H1 (cell line): ENCODE measurements at regions not wholly inside any gene's neighbourhood (a gene's known extent, or its start where the extent isn't known, plus 50 kb on each side); places are given as distances from the start of the nearest gene placed in this dataset.

ENCODE experiments used
- CTCF ChIA-PET: fragments of 300-600 bp; sonication (Branson Sonifier 250); formaldehyde crosslinking; loops from one replicate; lab custom pipeline; 2021; ENCODE audit not compliant: partially characterized antibody; lab: Charles Lee
- POLR2A ChIA-PET: fragments of 300-600 bp; sonication (Branson Sonifier 250); formaldehyde crosslinking; loops from one replicate; lab custom pipeline; 2021; ENCODE audit warnings: inconsistent platforms; ENCODE audit not compliant: partially characterized antibody; lab: Charles Lee
- DNase-seq, 2 experiments: peaks; one replicate each; pipeline versions ENCODE4 v3.0.0 to v3.0.0-alpha.2; 2010 to 2022; ENCODE audit warnings: low spot score in 2 of 2, low read depth in 1 of 2, mixed read lengths in 1 of 2
- FAIRE-seq: peaks from 2 replicates; lab custom pipeline; 2011; peaks lifted over from hg19 to GRCh38; lab: Jason Lieb, UNC
- H2AFZ ChIP-seq: 2 replicates; pipeline ENCODE4 v1.8.1; 2012; ENCODE audit warnings: low read length, inconsistent platforms
- H2AK5ac ChIP-seq: 2 replicates; pipeline ENCODE4 v1.6.1; 2013; ENCODE audit warnings: low read depth, low read length
- H2BK120ac ChIP-seq: replicated peaks from 2 replicates; pipeline ENCODE3; 2013; ENCODE audit warnings: low read depth, low read length, inconsistent platforms
- H2BK12ac ChIP-seq: 2 replicates; pipeline ENCODE4 v1.6.1; 2013; ENCODE audit warnings: low read depth, low read length
- H2BK15ac ChIP-seq: 2 replicates; pipeline ENCODE4 v1.6.1; 2013; ENCODE audit warnings: low read length
- H2BK20ac ChIP-seq: 2 replicates; pipeline ENCODE4 v1.6.1; 2013; ENCODE audit warnings: low read length
- H2BK5ac ChIP-seq: 2 replicates; pipeline ENCODE4 v1.6.1; 2013; ENCODE audit warnings: low read depth, low read length
- H3K14ac ChIP-seq: 2 replicates; pipeline ENCODE4 v1.6.1; 2013; ENCODE audit warnings: inconsistent platforms; ENCODE audit not compliant: insufficient read length
- H3K18ac ChIP-seq: 2 replicates; pipeline ENCODE4 v1.6.1; 2013; ENCODE audit warnings: low read length; ENCODE audit errors: extremely low read depth
- H3K23ac ChIP-seq: 2 replicates; pipeline ENCODE4 v1.6.1; 2013; ENCODE audit warnings: inconsistent platforms; ENCODE audit not compliant: insufficient read length
- H3K23me2 ChIP-seq: 2 replicates; pipeline ENCODE4 v1.6.1; 2013; ENCODE audit warnings: low read depth, low read length
- H3K27ac ChIP-seq: 2 replicates; pipeline ENCODE4 v1.6.1; 2011; ENCODE audit warnings: low read depth, low read length, inconsistent platforms
- H3K27me3 ChIP-seq, 4 experiments: replicated peaks in 1 of 4; 1 replicate in 1 of 4; 2 replicates in 3 of 4; pipeline versions ENCODE4 v1.6.1 to v1.8.1; 2011 to 2013; ENCODE audit warnings: low read length in 3 of 4, mild to moderate bottlenecking in 3 of 4, inconsistent platforms in 2 of 4, mixed read lengths in 2 of 4, moderate library complexity in 1 of 4; ENCODE audit not compliant: control insufficient read depth in 3 of 4, insufficient read depth in 3 of 4; ENCODE audit errors: extremely low read depth in 1 of 4
- H3K36me3 ChIP-seq, 4 experiments: 2 replicates each; pipeline versions ENCODE4 v1.6.1 to v1.8.1; 2011 to 2013; ENCODE audit warnings: mild to moderate bottlenecking in 4 of 4, low read length in 3 of 4, moderate library complexity in 2 of 4, control low read depth in 1 of 4, inconsistent platforms in 1 of 4; ENCODE audit not compliant: insufficient read depth in 4 of 4, control insufficient read depth in 2 of 4
- H3K4ac ChIP-seq: replicated peaks from 2 replicates; pipeline ENCODE3; 2013; ENCODE audit warnings: low read length, low read depth, mixed read lengths, inconsistent platforms; ENCODE audit not compliant: insufficient read length
- H3K4me1 ChIP-seq, 4 experiments: replicated peaks in 1 of 4; 1 replicate in 1 of 4; 2 replicates in 3 of 4; pipeline versions ENCODE4 v1.6.1 to v1.8.1; 2011 to 2013; ENCODE audit warnings: low read length in 3 of 4, inconsistent platforms in 2 of 4, mixed read lengths in 1 of 4; ENCODE audit not compliant: insufficient read depth in 4 of 4, control insufficient read depth in 3 of 4
- H3K4me2 ChIP-seq, 2 experiments: 2 replicates each; pipeline versions ENCODE4 v1.6.1 to v1.8.1; 2011 to 2013; ENCODE audit warnings: low read depth in 2 of 2, low read length in 2 of 2, control low read depth in 1 of 2, inconsistent platforms in 1 of 2, mild to moderate bottlenecking in 1 of 2; ENCODE audit not compliant: insufficient read depth in 1 of 2
- H3K4me3 ChIP-seq, 4 experiments: fragments of 200-600, 300-600 bp in 1 of 4; sonication (generic), shearing (Covaris generic), sonication (Bioruptor Twin) in 1 of 4; 2 replicates each; pipeline versions ENCODE4 v1.5.1 to v1.8.1; 2011 to 2016; ENCODE audit warnings: low read length in 4 of 4, low read depth in 3 of 4, control low read depth in 2 of 4, inconsistent platforms in 2 of 4, mild to moderate bottlenecking in 2 of 4, mixed read lengths in 1 of 4, moderate library complexity in 1 of 4; ENCODE audit not compliant: insufficient read depth in 2 of 4; ENCODE audit errors: extremely low read depth in 1 of 4
- H3K56ac ChIP-seq: replicated peaks from 2 replicates; pipeline ENCODE3; 2013; ENCODE audit warnings: low read depth, mild to moderate bottlenecking, mixed read lengths, low read length, inconsistent platforms; ENCODE audit not compliant: insufficient read length
- H3K79me1 ChIP-seq: 2 replicates; pipeline ENCODE4 v1.6.1; 2013; ENCODE audit warnings: low read depth, low read length, control low read depth
- H3K79me2 ChIP-seq, 2 experiments: 2 replicates each; pipeline versions ENCODE4 v1.6.1 to v1.8.1; 2012 to 2013; ENCODE audit warnings: low read length in 2 of 2, mild to moderate bottlenecking in 2 of 2, inconsistent platforms in 1 of 2; ENCODE audit not compliant: insufficient read depth in 2 of 2, control insufficient read depth in 1 of 2
- H3K9ac ChIP-seq, 4 experiments: replicated peaks in 1 of 4; 1 replicate in 1 of 4; 2 replicates in 3 of 4; pipeline versions ENCODE4 v1.6.1 to v1.8.1; 2011 to 2013; ENCODE audit warnings: low read depth in 3 of 4, low read length in 3 of 4, control low read depth in 2 of 4, mild to moderate bottlenecking in 2 of 4, moderate library complexity in 2 of 4, inconsistent platforms in 1 of 4; ENCODE audit errors: extremely low read depth in 1 of 4
- H3K9me3 ChIP-seq, 2 experiments: 2 replicates each; pipeline versions ENCODE4 v1.6.1 to v1.8.1; 2012 to 2013; ENCODE audit warnings: mild to moderate bottlenecking in 2 of 2, moderate library complexity in 2 of 2, control low read depth in 1 of 2, inconsistent platforms in 1 of 2, low read depth in 1 of 2, low read length in 1 of 2, mixed read lengths in 1 of 2; ENCODE audit not compliant: insufficient read depth in 2 of 2
- H4K20me1 ChIP-seq, 2 experiments: replicated peaks in 1 of 2; 2 replicates each; pipeline versions ENCODE3 to v1.8.1; 2011 to 2013; ENCODE audit warnings: inconsistent platforms in 2 of 2, low read length in 2 of 2, mild to moderate bottlenecking in 1 of 2; ENCODE audit not compliant: insufficient read depth in 2 of 2, control insufficient read depth in 1 of 2
- H4K5ac ChIP-seq: 2 replicates; pipeline ENCODE4 v1.6.1; 2013; ENCODE audit warnings: low read length, low read depth, mixed read lengths, inconsistent platforms; ENCODE audit not compliant: insufficient read length
- H4K8ac ChIP-seq: 2 replicates; pipeline ENCODE4 v1.8.0; 2013; ENCODE audit warnings: mild to moderate bottlenecking, moderate library complexity, low read length, inconsistent platforms; ENCODE audit not compliant: insufficient read depth; ENCODE audit errors: extremely low read depth
- H4K91ac ChIP-seq: replicated peaks from 2 replicates; pipeline ENCODE3; 2013; ENCODE audit warnings: low read length, mixed read lengths, inconsistent platforms; ENCODE audit not compliant: insufficient read length
- WGBS, 2 experiments: shearing (Covaris generic) in 1 of 2; methylation state at CpG; one replicate each; pipeline versions ENCODE4 v1.1.6 to v1.1.7; 2013 to 2015; ENCODE audit warnings: low lambda C conversion rate in 2 of 2, mixed read lengths in 2 of 2, inconsistent platforms in 1 of 2, low coverage in 1 of 2, missing lambda C conversion rate in 1 of 2; ENCODE audit not compliant: insufficient replicate concordance in 2 of 2, insufficient coverage in 1 of 2, insufficient read length in 1 of 2; ENCODE audit errors: extremely low coverage in 1 of 2, missing lambda C conversion rate in 1 of 2; 5-methylcytosine and 5-hydroxymethylcytosine counted together

GRCh38 chr11:27241311-27242122 lies 121.5 kb downstream of the CCDC34 start:
- Histone ChIP-seq H4K20me1 (no peaks in the 10 kb centered on the region), H3K56ac (no peak overlapping the region), H3K36me3 (no peaks in the 10 kb centered on the region), H3K79me1 (no peaks in the 10 kb centered on the region), H3K79me2 (no peaks in the 10 kb centered on the region), H2BK5ac (no peak overlapping the region), H2BK12ac (no peak overlapping the region), H3K27me3 (no peaks in the 10 kb centered on the region), H3K9me3 (peaks cover 0 to 4% of the 10 kb centered on the region in 2 experiments; a peak in 1 of 4 replicates), H4K8ac (no peak overlapping the region), H4K5ac (no peak overlapping the region), H2BK120ac (no peak overlapping the region), H3K23me2 (no peaks in the 10 kb centered on the region; the same call in 1 of the 2 replicates), H2AK5ac (no peak overlapping the region), H3K4me2 (no peak overlapping the region), H3K4me3 (no peak overlapping the region), H3K4ac (no peak overlapping the region), H3K4me1 (peaks cover 0 to 3% (median 1%) of the 10 kb centered on the region in 4 experiments; a peak in 3 of 7 replicates), H2BK20ac (no peak overlapping the region), H3K23ac (no peak overlapping the region), H3K27ac (no peak overlapping the region), H2AFZ (no peak overlapping the region), H3K14ac (no peak overlapping the region), H2BK15ac (no peak overlapping the region), H3K9ac (no peak overlapping the region), H3K18ac (no peak overlapping the region), H4K91ac (no peak overlapping the region)
- ChIA-PET CTCF (interaction anchor here (0.9 to 2.1 kb wide), 4 partner anchors 28 to 245 kb away, joined by 3 to 7 read pairs (median 4); no protein-coding TSS in a partner anchor), POLR2A (no interaction called here)
- FAIRE-seq = no peak
- DNase-seq = no peak
- WGBS, 2 experiments = 88% methylated on average over 2 of the region's 2 CpGs; no CpG with 5 or more reads in 1 of the 2 experiments
